SK-N-SH (cell line): ENCODE measurements at regions not wholly inside any gene's neighbourhood (a gene's known extent, or its start where the extent isn't known, plus 50 kb on each side); places are given as distances from the start of the nearest gene placed in this dataset.

Experiments
- EZH2phosphoT487 ChIP-seq: fragments of 200-600 bp; sonication (generic); IDR thresholded peaks from 2 replicates; pipeline ENCODE4 v1.6.1; 2017; ENCODE audit warnings: low read depth, mixed run types, mild to moderate bottlenecking, antibody characterized with exemption, moderate library complexity, borderline replicate concordance
- GATA2 ChIP-seq: sonication (generic); formaldehyde crosslinking; IDR thresholded peaks from 2 replicates; pipeline ENCODE4 v1.5.0; 2020; ENCODE audit warnings: mild to moderate bottlenecking, missing genetic modification reagents
- RAD21 ChIP-seq: IDR thresholded peaks from 2 replicates; pipeline ENCODE4 v1.6.1; 2012; ENCODE audit warnings: mild to moderate bottlenecking, low read length
- SMC3 ChIP-seq: IDR thresholded peaks from 2 replicates; pipeline ENCODE4 v1.6.1; 2012; ENCODE audit warnings: low read depth, low read length, improper control_type of control experiment

GRCh38 chr1:195965036-195965435, 643.2 kb downstream of the KCNT2 start:
- no peak for TF ChIP-seq GATA2 (CRISPR knock-in tag)
- no peak for TF ChIP-seq EZH2phosphoT487
- no peak for TF ChIP-seq SMC3
- no peak for TF ChIP-seq RAD21
